ENCODE measurements at regions not wholly inside any gene's neighbourhood (a gene's known extent, or its start where the extent isn't known, plus 50 kb on each side); places are given as distances from the start of the nearest gene placed in this dataset.

DNA sequence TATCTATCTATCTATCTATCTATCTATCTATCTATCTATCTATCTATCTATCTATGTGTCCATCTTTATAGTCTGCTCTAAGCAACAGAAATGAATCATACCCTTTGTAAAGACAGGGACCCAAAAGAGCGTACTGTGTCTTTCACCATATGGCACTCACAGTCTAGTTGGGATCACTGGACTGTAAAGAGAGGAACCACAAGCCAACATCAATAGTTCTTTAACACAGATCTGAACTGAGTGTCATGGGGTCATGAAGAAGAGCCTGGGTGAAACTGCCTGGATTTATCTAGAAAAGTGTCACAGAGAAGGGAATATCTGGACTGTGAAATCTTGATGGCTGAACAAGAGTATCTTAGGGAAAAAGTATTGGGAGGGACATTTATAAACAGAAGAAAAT lies 619.1 kb upstream of the SOX9 start:
- Histone ChIP-seq H3K4me1 (ENCODE audit: control insufficient read depth, insufficient read depth, low read length) (no peaks in the 10 kb centered on the region), H3K36me3 (ENCODE audit: control insufficient read depth, insufficient read depth, low read length) (no peaks in the 10 kb centered on the region), H3K4me3 (ENCODE audit: low read depth in 2 of 2, low read length in 2 of 2) (no peak overlapping the region), H3K27me3 (ENCODE audit: control insufficient read depth, insufficient read depth, low read length) (no peaks in the 10 kb centered on the region), H3K27ac (ENCODE audit: low read length) (no peak overlapping the region), H3K9me3 (ENCODE audit: control insufficient read depth, insufficient read depth, low read depth, low read length) (no peaks in the 10 kb centered on the region)
- in situ Hi-C loops (cut with HindIII; ENCODE audit: low pct_unique_long_range_greater_than_20kb, low sequenced_read_pairs), result no loop called here
- intact Hi-C loops (cut with micrococcal nuclease; ENCODE audit: unreplicated experiment), result no loop called here
- ATAC-seq (no peak), DNase-seq (ENCODE audit: low read depth, low spot score) (no peak)
- CTCF ChIA-PET, result no interaction called here
- BruUV-seq (replicated peaks), result no TSS peak
- POLR2A ChIA-PET, result no interaction called here
- TF ChIP-seq POLR2AphosphoS5 (IDR thresholded peaks at IDR 0.05; ENCODE audit: low read depth, low read length) (no peak), SIN3A (IDR thresholded peaks at IDR 0.05; ENCODE audit: borderline replicate concordance, insufficient read depth, low read depth, low read length) (no peak), TCF7L2 (IDR thresholded peaks at IDR 0.05; ENCODE audit: low read depth, low read length) (no peak)
- TF ChIP-seq, protein P1, sequence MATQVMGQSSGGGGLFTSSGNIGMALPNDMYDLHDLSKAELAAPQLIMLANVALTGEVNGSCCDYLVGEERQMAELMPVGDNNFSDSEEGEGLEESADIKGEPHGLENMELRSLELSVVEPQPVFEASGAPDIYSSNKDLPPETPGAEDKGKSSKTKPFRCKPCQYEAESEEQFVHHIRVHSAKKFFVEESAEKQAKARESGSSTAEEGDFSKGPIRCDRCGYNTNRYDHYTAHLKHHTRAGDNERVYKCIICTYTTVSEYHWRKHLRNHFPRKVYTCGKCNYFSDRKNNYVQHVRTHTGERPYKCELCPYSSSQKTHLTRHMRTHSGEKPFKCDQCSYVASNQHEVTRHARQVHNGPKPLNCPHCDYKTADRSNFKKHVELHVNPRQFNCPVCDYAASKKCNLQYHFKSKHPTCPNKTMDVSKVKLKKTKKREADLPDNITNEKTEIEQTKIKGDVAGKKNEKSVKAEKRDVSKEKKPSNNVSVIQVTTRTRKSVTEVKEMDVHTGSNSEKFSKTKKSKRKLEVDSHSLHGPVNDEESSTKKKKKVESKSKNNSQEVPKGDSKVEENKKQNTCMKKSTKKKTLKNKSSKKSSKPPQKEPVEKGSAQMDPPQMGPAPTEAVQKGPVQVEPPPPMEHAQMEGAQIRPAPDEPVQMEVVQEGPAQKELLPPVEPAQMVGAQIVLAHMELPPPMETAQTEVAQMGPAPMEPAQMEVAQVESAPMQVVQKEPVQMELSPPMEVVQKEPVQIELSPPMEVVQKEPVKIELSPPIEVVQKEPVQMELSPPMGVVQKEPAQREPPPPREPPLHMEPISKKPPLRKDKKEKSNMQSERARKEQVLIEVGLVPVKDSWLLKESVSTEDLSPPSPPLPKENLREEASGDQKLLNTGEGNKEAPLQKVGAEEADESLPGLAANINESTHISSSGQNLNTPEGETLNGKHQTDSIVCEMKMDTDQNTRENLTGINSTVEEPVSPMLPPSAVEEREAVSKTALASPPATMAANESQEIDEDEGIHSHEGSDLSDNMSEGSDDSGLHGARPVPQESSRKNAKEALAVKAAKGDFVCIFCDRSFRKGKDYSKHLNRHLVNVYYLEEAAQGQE (IDR thresholded peaks at IDR 0.05; ENCODE audit: insufficient read depth in 1 of 2, low read depth in 2 of 2, low read length in 1 of 2), result no peak
- TF ChIP-seq, protein P2, sequence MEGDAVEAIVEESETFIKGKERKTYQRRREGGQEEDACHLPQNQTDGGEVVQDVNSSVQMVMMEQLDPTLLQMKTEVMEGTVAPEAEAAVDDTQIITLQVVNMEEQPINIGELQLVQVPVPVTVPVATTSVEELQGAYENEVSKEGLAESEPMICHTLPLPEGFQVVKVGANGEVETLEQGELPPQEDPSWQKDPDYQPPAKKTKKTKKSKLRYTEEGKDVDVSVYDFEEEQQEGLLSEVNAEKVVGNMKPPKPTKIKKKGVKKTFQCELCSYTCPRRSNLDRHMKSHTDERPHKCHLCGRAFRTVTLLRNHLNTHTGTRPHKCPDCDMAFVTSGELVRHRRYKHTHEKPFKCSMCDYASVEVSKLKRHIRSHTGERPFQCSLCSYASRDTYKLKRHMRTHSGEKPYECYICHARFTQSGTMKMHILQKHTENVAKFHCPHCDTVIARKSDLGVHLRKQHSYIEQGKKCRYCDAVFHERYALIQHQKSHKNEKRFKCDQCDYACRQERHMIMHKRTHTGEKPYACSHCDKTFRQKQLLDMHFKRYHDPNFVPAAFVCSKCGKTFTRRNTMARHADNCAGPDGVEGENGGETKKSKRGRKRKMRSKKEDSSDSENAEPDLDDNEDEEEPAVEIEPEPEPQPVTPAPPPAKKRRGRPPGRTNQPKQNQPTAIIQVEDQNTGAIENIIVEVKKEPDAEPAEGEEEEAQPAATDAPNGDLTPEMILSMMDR (IDR thresholded peaks at IDR 0.05), result no peak

DNA sequence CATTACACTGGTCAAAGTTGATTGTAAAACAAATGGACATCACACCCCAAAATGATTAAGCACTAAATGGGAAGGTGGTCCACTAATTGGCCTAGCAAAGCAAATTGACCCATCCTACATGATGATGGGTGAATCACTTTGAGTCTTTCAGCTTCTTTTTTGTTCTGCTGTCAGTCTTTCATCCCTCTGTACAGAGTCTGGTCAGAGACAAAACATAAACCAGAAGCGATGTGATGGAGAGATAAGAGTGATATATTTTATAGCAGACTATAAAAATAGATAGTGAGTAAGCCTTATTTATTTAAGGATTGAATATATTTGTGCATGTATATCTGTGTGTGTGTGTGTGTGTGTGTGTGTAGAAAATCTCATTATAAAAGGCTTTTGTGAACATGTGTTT lies 618.4 kb upstream of the SOX9 start:
- no TSS peak for BruUV-seq (replicated peaks)
- DNase-seq (ENCODE audit: low read depth, low spot score) (no peak), ATAC-seq (no peak)
- TF ChIP-seq SIN3A (IDR thresholded peaks at IDR 0.05; ENCODE audit: borderline replicate concordance, insufficient read depth, low read depth, low read length) (no peak), TCF7L2 (IDR thresholded peaks at IDR 0.05; ENCODE audit: low read depth, low read length) (no peak), POLR2AphosphoS5 (IDR thresholded peaks at IDR 0.05; ENCODE audit: low read depth, low read length) (no peak)
- TF ChIP-seq, protein P1 (IDR thresholded peaks at IDR 0.05; ENCODE audit: insufficient read depth in 1 of 2, low read depth in 2 of 2, low read length in 1 of 2), result no peak
- TF ChIP-seq, protein P2 (IDR thresholded peaks at IDR 0.05), result no peak
- Histone ChIP-seq H3K27ac (ENCODE audit: low read length) (no peak overlapping the region), H3K27me3 (ENCODE audit: control insufficient read depth, insufficient read depth, low read length) (no peaks in the 10 kb centered on the region), H3K36me3 (ENCODE audit: control insufficient read depth, insufficient read depth, low read length) (no peaks in the 10 kb centered on the region), H3K9me3 (ENCODE audit: control insufficient read depth, insufficient read depth, low read depth, low read length) (no peaks in the 10 kb centered on the region), H3K4me3 (ENCODE audit: low read depth in 2 of 2, low read length in 2 of 2) (no peak overlapping the region), H3K4me1 (ENCODE audit: control insufficient read depth, insufficient read depth, low read length) (no peaks in the 10 kb centered on the region)
- POLR2A ChIA-PET, result no interaction called here
- CTCF ChIA-PET, result no interaction called here
- in situ Hi-C loops (cut with HindIII; ENCODE audit: low pct_unique_long_range_greater_than_20kb, low sequenced_read_pairs), result no loop called here
- intact Hi-C loops (cut with micrococcal nuclease; ENCODE audit: unreplicated experiment), result no loop called here

All from Panc1 (cell line).